Endothelial cell of umbilical vein (primary cell): ENCODE measurements at regions not wholly inside any gene's neighbourhood (a gene's known extent, or its start where the extent isn't known, plus 50 kb on each side); places are given as distances from the start of the nearest gene placed in this dataset.

ENCODE experiments used
- BruUV-seq: library from RNA; stranded (reverse); fragments of 400-500 nt; replicated peaks from 2 replicates; lab custom pipeline; 2021; lab: Mats Ljungman, UMichigan
- CTCF ChIA-PET: fragments of 300-600, 350-600 bp; sonication (Branson Sonifier 250); formaldehyde crosslinking; loops from one replicate; lab custom pipeline; 2021; ENCODE audit warnings: antibody characterized with exemption, inconsistent platforms; lab: Charles Lee
- POLR2A ChIA-PET: fragments of 300-600, 350-600 bp; sonication (Branson Sonifier 250); formaldehyde crosslinking; loops from one replicate; lab custom pipeline; 2021; ENCODE audit warnings: antibody characterized with exemption, inconsistent platforms; lab: Charles Lee
- DNase-seq: peaks from one replicate; pipeline ENCODE4 v3.0.0-alpha.2; 2011; ENCODE audit warnings: low read depth, low spot score
- FAIRE-seq: peaks from 2 replicates; lab custom pipeline; 2011; peaks lifted over from hg19 to GRCh38; lab: Jason Lieb, UNC
- H2AFZ ChIP-seq: 2 replicates; pipeline ENCODE4 v1.6.0; 2012; ENCODE audit warnings: low read depth, low read length, control low read depth, inconsistent platforms
- H3K27ac ChIP-seq: 2 replicates; pipeline ENCODE4 v1.5.1; 2011; ENCODE audit warnings: low read depth, mild to moderate bottlenecking, control low read depth, low read length, moderate library complexity; ENCODE audit not compliant: insufficient read depth
- H3K27me3 ChIP-seq, 2 experiments: 2 replicates each; pipeline versions ENCODE4 v1.6.0 to v1.6.1; 2011; ENCODE audit warnings: low read length in 2 of 2, mixed read lengths in 1 of 2; ENCODE audit not compliant: control insufficient read depth in 2 of 2, insufficient read depth in 2 of 2
- H3K36me3 ChIP-seq, 2 experiments: 2 replicates in 1 of 2; 3 replicates in 1 of 2; pipeline ENCODE4 v1.5.1; 2011; ENCODE audit warnings: low read length in 2 of 2, mild to moderate bottlenecking in 1 of 2, moderate library complexity in 1 of 2; ENCODE audit not compliant: control insufficient read depth in 2 of 2, insufficient read depth in 2 of 2; ENCODE audit errors: extremely low read depth in 1 of 2
- H3K4me1 ChIP-seq: 3 replicates; pipeline ENCODE4 v1.5.1; 2011; ENCODE audit warnings: mild to moderate bottlenecking, low read length; ENCODE audit not compliant: control insufficient read depth, insufficient read depth; ENCODE audit errors: extremely low read depth
- H3K4me2 ChIP-seq: 2 replicates; pipeline ENCODE4 v1.6.1; 2011; ENCODE audit warnings: low read length, control low read depth, mixed read lengths; ENCODE audit not compliant: insufficient read depth
- H3K4me3 ChIP-seq, 3 experiments: fragments of 200-600 bp in 1 of 3; sonication (generic), shearing (Covaris generic) in 1 of 3; replicated peaks in 1 of 3; 2 replicates each; pipeline ENCODE4 v1.5.1; 2011 to 2016; ENCODE audit warnings: control low read depth in 3 of 3, low read length in 3 of 3, mild to moderate bottlenecking in 2 of 3, inconsistent platforms in 1 of 3, low read depth in 1 of 3, moderate library complexity in 1 of 3; ENCODE audit not compliant: insufficient read depth in 1 of 3
- H3K79me2 ChIP-seq: 2 replicates; pipeline ENCODE4 v1.6.0; 2012; ENCODE audit warnings: low read length, inconsistent platforms; ENCODE audit not compliant: control insufficient read depth, insufficient read depth
- H3K9ac ChIP-seq: replicated peaks from 2 replicates; pipeline ENCODE3; 2011; ENCODE audit warnings: low read length, control low read depth; ENCODE audit not compliant: insufficient read depth; ENCODE audit errors: extremely low read depth
- H3K9me1 ChIP-seq: replicated peaks from 3 replicates; pipeline ENCODE4 v1.6.0; 2011; ENCODE audit warnings: mild to moderate bottlenecking, low read length; ENCODE audit not compliant: control insufficient read depth, insufficient read depth; ENCODE audit errors: extremely low read depth
- H3K9me3 ChIP-seq: replicated peaks from 2 replicates; pipeline ENCODE4 v1.5.1; 2012; ENCODE audit warnings: low read length, inconsistent platforms; ENCODE audit not compliant: control insufficient read depth, insufficient read depth
- H4K20me1 ChIP-seq: replicated peaks from 2 replicates; pipeline ENCODE3; 2011; ENCODE audit warnings: mild to moderate bottlenecking, low read length; ENCODE audit not compliant: control insufficient read depth, insufficient read depth; ENCODE audit errors: extremely low read depth
- EZH2 ChIP-seq: IDR thresholded peaks from 2 replicates; pipeline ENCODE4 v1.6.1; 2012; ENCODE audit warnings: borderline replicate concordance, low read depth, mild to moderate bottlenecking, moderate library complexity, low read length, inconsistent platforms; ENCODE audit not compliant: severe bottlenecking
- FOS ChIP-seq: IDR thresholded peaks from 2 replicates; pipeline ENCODE4 v1.6.1; 2011; ENCODE audit warnings: mild to moderate bottlenecking, low read length, moderate library complexity, borderline replicate concordance; ENCODE audit not compliant: insufficient read depth
- GATA2 ChIP-seq: IDR thresholded peaks from 2 replicates; pipeline ENCODE4 v1.7.0; 2011; ENCODE audit warnings: low read depth, mild to moderate bottlenecking, moderate library complexity, mixed read lengths, low read length; ENCODE audit not compliant: insufficient read length, insufficient read depth
- JUN ChIP-seq: IDR thresholded peaks from 2 replicates; pipeline ENCODE4 v1.6.1; 2011; ENCODE audit warnings: borderline replicate concordance, low read depth; ENCODE audit not compliant: insufficient read length, insufficient read depth
- MYC ChIP-seq: IDR thresholded peaks from one replicate; pipeline ENCODE4 v1.6.1; 2011; ENCODE audit warnings: mild to moderate bottlenecking, low read depth, low read length
- POLR2A ChIP-seq: IDR thresholded peaks from 2 replicates; pipeline ENCODE4 v1.6.1; 2012; ENCODE audit warnings: low read depth, mild to moderate bottlenecking, control low read depth, low read length
- POLR2AphosphoS5 ChIP-seq: IDR thresholded peaks from 2 replicates; pipeline ENCODE4 v1.6.1; 2012; ENCODE audit warnings: low read depth, mild to moderate bottlenecking, control low read depth, low read length, moderate library complexity; ENCODE audit not compliant: insufficient read depth
- dilution Hi-C: fragments of 300-500 bp; cut with MboI; formaldehyde crosslinking; loops from one replicate; pipeline ENCODE4 v1.15.0; 2019; ENCODE audit warnings: low sequenced_read_pairs; ENCODE audit not compliant: extremely low pct_ligation_motif_present
- intact Hi-C: fragments of 100-400 bp; cut with micrococcal nuclease; formaldehyde crosslinking; loops from one replicate; pipeline ENCODE4 v1.10.0; 2022
- TF ChIP-seq, protein P1 (sequence below): IDR thresholded peaks from 2 replicates; pipeline ENCODE4 v1.6.1; 2011; ENCODE audit not compliant: insufficient read depth, insufficient read length
- TF ChIP-seq, protein P2 (sequence below), 2 donors: IDR thresholded peaks; 1 replicate in 1 of 2; 2 replicates in 1 of 2; pipeline ENCODE4 v1.5.1; 2011; ENCODE audit warnings: low read length in 2 of 2, mild to moderate bottlenecking in 2 of 2, moderate library complexity in 2 of 2, control low read depth in 1 of 2, inconsistent platforms in 1 of 2, low read depth in 1 of 2; ENCODE audit not compliant: insufficient read depth in 1 of 2; ENCODE audit errors: extremely low read depth in 1 of 2

DNA sequence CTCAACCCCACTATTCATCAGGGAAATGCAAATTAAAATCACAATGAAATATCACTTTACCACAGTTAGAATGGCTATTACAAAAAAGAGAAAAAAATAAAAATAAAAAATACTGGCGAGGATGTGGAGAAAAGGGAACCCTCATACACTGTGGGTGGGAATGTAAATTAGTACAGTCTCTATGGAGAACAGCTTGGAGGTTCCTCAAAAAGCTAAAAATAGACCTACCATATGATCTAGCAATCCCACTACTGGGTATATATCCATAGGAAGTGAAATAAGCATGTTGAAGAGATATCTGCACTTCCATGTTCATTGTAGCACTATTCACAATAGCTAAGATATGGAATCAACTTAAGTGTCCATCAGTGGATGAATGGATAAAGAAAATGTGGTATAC, 50.5 kb upstream of the PAGE1 start:
- H3K27me3 ChIP-seq: no peaks in the 10 kb centered on the region
- no peaks in the 10 kb centered on the region for H4K20me1 ChIP-seq
- no peaks in the 10 kb centered on the region for H3K36me3 ChIP-seq
- H3K9me1 ChIP-seq: no peaks in the 10 kb centered on the region
- no peak for DNase-seq
- H3K4me3 ChIP-seq: no peak overlapping the region
- dilution Hi-C loops (no loop called here), intact Hi-C loops (no loop called here)
- H3K4me1 ChIP-seq: no peaks in the 10 kb centered on the region
- H3K4me2 ChIP-seq: no peak overlapping the region
- H2AFZ ChIP-seq: no peak overlapping the region
- no peaks in the 10 kb centered on the region for H3K79me2 ChIP-seq
- CTCF ChIA-PET: interaction anchor here (1.2 kb wide), 1 partner anchor 8 kb away, joined by 3 read pairs; no protein-coding TSS in a partner anchor
- no peak overlapping the region for H3K27ac ChIP-seq
- H3K9me3 ChIP-seq: no peaks in the 10 kb centered on the region
- POLR2A ChIA-PET: no interaction called here
- no peak overlapping the region for H3K9ac ChIP-seq
- TF ChIP-seq FOS (no peak), EZH2 (no peak), JUN (no peak), POLR2A (no peak), POLR2AphosphoS5 (no peak), GATA2 (no peak), MYC (no peak)
- TF ChIP-seq, protein P1, sequence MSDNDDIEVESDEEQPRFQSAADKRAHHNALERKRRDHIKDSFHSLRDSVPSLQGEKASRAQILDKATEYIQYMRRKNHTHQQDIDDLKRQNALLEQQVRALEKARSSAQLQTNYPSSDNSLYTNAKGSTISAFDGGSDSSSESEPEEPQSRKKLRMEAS: no peak
- TF ChIP-seq, protein P2, sequence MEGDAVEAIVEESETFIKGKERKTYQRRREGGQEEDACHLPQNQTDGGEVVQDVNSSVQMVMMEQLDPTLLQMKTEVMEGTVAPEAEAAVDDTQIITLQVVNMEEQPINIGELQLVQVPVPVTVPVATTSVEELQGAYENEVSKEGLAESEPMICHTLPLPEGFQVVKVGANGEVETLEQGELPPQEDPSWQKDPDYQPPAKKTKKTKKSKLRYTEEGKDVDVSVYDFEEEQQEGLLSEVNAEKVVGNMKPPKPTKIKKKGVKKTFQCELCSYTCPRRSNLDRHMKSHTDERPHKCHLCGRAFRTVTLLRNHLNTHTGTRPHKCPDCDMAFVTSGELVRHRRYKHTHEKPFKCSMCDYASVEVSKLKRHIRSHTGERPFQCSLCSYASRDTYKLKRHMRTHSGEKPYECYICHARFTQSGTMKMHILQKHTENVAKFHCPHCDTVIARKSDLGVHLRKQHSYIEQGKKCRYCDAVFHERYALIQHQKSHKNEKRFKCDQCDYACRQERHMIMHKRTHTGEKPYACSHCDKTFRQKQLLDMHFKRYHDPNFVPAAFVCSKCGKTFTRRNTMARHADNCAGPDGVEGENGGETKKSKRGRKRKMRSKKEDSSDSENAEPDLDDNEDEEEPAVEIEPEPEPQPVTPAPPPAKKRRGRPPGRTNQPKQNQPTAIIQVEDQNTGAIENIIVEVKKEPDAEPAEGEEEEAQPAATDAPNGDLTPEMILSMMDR (IDR thresholded peaks at IDR 0.05; ENCODE audit: extremely low read depth in 1 of 2, insufficient read depth in 1 of 2, low read depth in 1 of 2, low read length in 2 of 2): no peak
- BruUV-seq: no TSS peak
- no peak for FAIRE-seq
